K562 (cell line): ENCODE measurements at regions not wholly inside any gene's neighbourhood (a gene's known extent, or its start where the extent isn't known, plus 50 kb on each side); places are given as distances from the start of the nearest gene placed in this dataset.

Experiments used
- ATAC-seq: fragments of 200-7000 bp; cut with Tn5 transposase; 3 replicates; pipeline ENCODE4 v1.9.1; 2020; ENCODE audit warnings: moderate library complexity
- BruUV-seq: library from RNA; stranded (reverse); fragments of 400-500 nt; replicated peaks from 2 replicates; lab custom pipeline; 2021; lab: Mats Ljungman, UMichigan
- CTCF ChIA-PET: fragments of 300-600 bp; formaldehyde crosslinking; extraction: SDS; loops from one replicate; lab custom pipeline; 2021; ENCODE audit warnings: low intra/inter-chr PET ratio; lab: Yijun Ruan, JAX
- POLR2A ChIA-PET: fragments of 300-600, 350-650 bp; sonication (Branson Sonifier 250); formaldehyde crosslinking; extraction: SDS; loops from one replicate; lab custom pipeline; 2021; ENCODE audit warnings: antibody characterized with exemption, inconsistent platforms; lab: Yijun Ruan, JAX
- DNase-seq, 4 experiments: peaks; one replicate each; pipeline versions ENCODE4 v3.0.0 to v3.0.0-alpha.2; 2011 to 2018; ENCODE audit warnings: low spot score in 3 of 4, mixed read lengths in 3 of 4; ENCODE audit errors: extremely low read depth in 1 of 4
- FAIRE-seq: peaks from 2 replicates; lab custom pipeline; 2011; peaks lifted over from hg19 to GRCh38; lab: Jason Lieb, UNC
- H2AFZ ChIP-seq: 2 replicates; pipeline ENCODE4 v1.6.0; 2011; ENCODE audit warnings: low read depth, low read length, control low read depth, inconsistent platforms
- H3K27ac ChIP-seq: fragments of 200-600 bp; 3 replicates; pipeline ENCODE4 v1.8.0; 2011; ENCODE audit warnings: low read depth, mild to moderate bottlenecking, control low read depth, inconsistent platforms, low read length, moderate library complexity, mixed read lengths; ENCODE audit errors: extremely low read depth
- H3K27me3 ChIP-seq, 2 experiments: fragments of 300-600 bp in 1 of 2; 2 replicates in 1 of 2; 3 replicates in 1 of 2; pipeline versions ENCODE4 v1.6.0 to v1.8.0; 2011; ENCODE audit warnings: inconsistent platforms in 2 of 2, low read length in 2 of 2, mild to moderate bottlenecking in 1 of 2, mixed read lengths in 1 of 2, moderate library complexity in 1 of 2; ENCODE audit not compliant: control insufficient read depth in 2 of 2, insufficient read depth in 2 of 2
- H3K36me3 ChIP-seq: fragments of 300-600 bp; 3 replicates; pipeline ENCODE4 v1.8.0; 2011; ENCODE audit warnings: mild to moderate bottlenecking, low read length, inconsistent platforms; ENCODE audit not compliant: control insufficient read depth, insufficient read depth
- H3K4me1 ChIP-seq, 2 experiments: fragments of 200-600 bp in 1 of 2; replicated peaks in 1 of 2; 2 replicates in 1 of 2; 3 replicates in 1 of 2; pipeline versions ENCODE4 v1.5.1 to v1.8.0; 2011; ENCODE audit warnings: inconsistent platforms in 2 of 2, low read length in 2 of 2, mild to moderate bottlenecking in 1 of 2, mixed read lengths in 1 of 2, moderate library complexity in 1 of 2; ENCODE audit not compliant: control insufficient read depth in 2 of 2, insufficient read depth in 2 of 2
- H3K4me2 ChIP-seq: 2 replicates; pipeline ENCODE4 v1.6.1; 2011; ENCODE audit warnings: low read length, control low read depth, inconsistent platforms, mixed read lengths; ENCODE audit not compliant: insufficient read depth
- H3K4me3 ChIP-seq: fragments of 200-600 bp; sonication (generic), shearing (Covaris generic); 2 replicates; pipeline ENCODE4 v1.5.1; 2016; ENCODE audit warnings: control low read depth, inconsistent platforms
- H3K79me2 ChIP-seq: fragments of 200-600 bp; 3 replicates; pipeline ENCODE4 v1.8.0; 2011; ENCODE audit warnings: low read length, inconsistent platforms; ENCODE audit not compliant: control insufficient read depth, insufficient read depth
- H3K9ac ChIP-seq, 2 experiments: 2 replicates each; pipeline versions ENCODE4 v1.6.0 to v1.6.1; 2011; ENCODE audit warnings: low read depth in 2 of 2, low read length in 2 of 2, control low read depth in 1 of 2, inconsistent platforms in 1 of 2, mild to moderate bottlenecking in 1 of 2, mixed read lengths in 1 of 2; ENCODE audit not compliant: insufficient read depth in 1 of 2
- H3K9me1 ChIP-seq: one replicate; pipeline ENCODE4 v1.6.0; 2011; ENCODE audit warnings: inconsistent platforms, mild to moderate bottlenecking, low read length, moderate library complexity; ENCODE audit not compliant: control insufficient read depth, insufficient read depth
- H3K9me3 ChIP-seq: replicated peaks from 2 replicates; pipeline ENCODE4 v1.5.1; 2011; ENCODE audit warnings: low read depth, low read length, inconsistent platforms; ENCODE audit not compliant: control insufficient read depth, insufficient read depth
- H4K20me1 ChIP-seq: replicated peaks from 2 replicates; pipeline ENCODE4 v1.6.1; 2011; ENCODE audit warnings: low read length, inconsistent platforms, mixed read lengths; ENCODE audit not compliant: control insufficient read depth, insufficient read depth
- ELF4 ChIP-seq: fragments of 450-650 bp; formaldehyde crosslinking; IDR thresholded peaks from 2 replicates; pipeline ENCODE4 v1.4.0; 2022; ENCODE audit warnings: missing genetic modification characterization
- FIP1L1 ChIP-seq: fragments of 200-400 bp; formaldehyde crosslinking; IDR thresholded peaks from 2 replicates; pipeline ENCODE4 v1.6.1; 2018; ENCODE audit warnings: mild to moderate bottlenecking, low read depth, low read length; ENCODE audit not compliant: poor library complexity, severe bottlenecking
- GABPB1 ChIP-seq: sonication (generic); formaldehyde crosslinking; IDR thresholded peaks from 2 replicates; pipeline ENCODE4 v1.8.0; 2022; ENCODE audit warnings: mild to moderate bottlenecking, missing genetic modification reagents
- HSF4 ChIP-seq: fragments of 250-450 bp; sonication (Bioruptor Pico); IDR thresholded peaks from 2 replicates; pipeline ENCODE4 v2.1.2; 2022; ENCODE audit warnings: mild to moderate bottlenecking, moderate library complexity, borderline replicate concordance
- JUN ChIP-seq, 2 experiments: sonication (generic) in 1 of 2; formaldehyde crosslinking in 1 of 2; IDR thresholded peaks; 2 replicates each; pipeline versions ENCODE4 v1.6.1 to v1.8.0; 2012 to 2022; ENCODE audit warnings: borderline replicate concordance in 2 of 2, mild to moderate bottlenecking in 2 of 2, improper control_type of control experiment in 1 of 2, low read depth in 1 of 2, low read length in 1 of 2, missing genetic modification reagents in 1 of 2
- TEAD1 ChIP-seq, 2 experiments: fragments of 450-650 bp in 1 of 2; sonication (generic) in 1 of 2; formaldehyde crosslinking; IDR thresholded peaks; 2 replicates each; pipeline versions ENCODE4 v1.4.0 to v1.8.0; 2020 to 2022; ENCODE audit warnings: mild to moderate bottlenecking in 2 of 2, missing genetic modification reagents in 1 of 2
- TRIM28 ChIP-seq: fragments of 450-650 bp; IDR thresholded peaks from 2 replicates; pipeline ENCODE4 v1.6.1; 2017
- ZEB2 ChIP-seq: fragments of 450-650 bp; IDR thresholded peaks from 2 replicates; pipeline ENCODE4 v1.6.1; 2016
- ZKSCAN3 ChIP-seq: fragments of 250-450 bp; sonication (Bioruptor Pico); IDR thresholded peaks from 2 replicates; pipeline ENCODE4 v1.4.0; 2020
- ZNF24 ChIP-seq: fragments of 450-650 bp; IDR thresholded peaks from 2 replicates; pipeline ENCODE4 v1.6.1; 2016
- WGBS: fragments of 100-300 bp; shearing (Covaris generic); methylation state at CpG from one replicate; pipeline ENCODE4 v1.1.6; 2016; ENCODE audit warnings: low coverage, mixed read lengths; ENCODE audit not compliant: insufficient coverage; ENCODE audit errors: missing lambda C conversion rate; 5-methylcytosine and 5-hydroxymethylcytosine counted together
- in situ Hi-C: fragments of 300-500 bp; cut with MboI; formaldehyde crosslinking; loops from 4 replicates; pipeline ENCODE4 v1.15.0; 2018; ENCODE audit warnings: inconsistent platforms, mixed read lengths
- intact Hi-C: fragments of 100-400 bp; cut with micrococcal nuclease; formaldehyde crosslinking; loops from 2 replicates; pipeline ENCODE4 v1.14.2; 2022
- TF ChIP-seq, protein P1 (sequence below): sonication (generic); formaldehyde crosslinking; IDR thresholded peaks from 2 replicates; pipeline ENCODE4 v1.8.0; 2022; ENCODE audit warnings: mild to moderate bottlenecking, missing genetic modification reagents

GRCh38 chr7:149713731-149714068 is 59.7 kb downstream of the ZNF467 start (continued):
- TF ChIP-seq ELF4 (CRISPR knock-in tag), result no peak
- no peak for TF ChIP-seq ZNF24
- TF ChIP-seq JUN (IDR thresholded peaks at IDR 0.05; ENCODE audit: borderline replicate concordance, low read depth, low read length), result no peak
- TF ChIP-seq JUN (CRISPR knock-in tag; IDR thresholded peaks at IDR 0.05; ENCODE audit: borderline replicate concordance), result no peak
- TF ChIP-seq TRIM28, result no peak
- TF ChIP-seq TEAD1 (CRISPR knock-in tag; IDR thresholded peaks at IDR 0.05), result peak in 1 of 2 experiments; percentile 14; a peak in 1 of 4 replicates
- TF ChIP-seq HSF4, result no peak
- TF ChIP-seq GABPB1, result 0 out of 2 replicates have a peak, but pooled peaks have one; percentile 25
- TF ChIP-seq ZKSCAN3 (CRISPR knock-in tag), result no peak
- TF ChIP-seq ZEB2, result no peak

GRCh38 chr7:149713061-149713730 is 60.2 kb downstream of the ZNF467 start:
- CTCF ChIA-PET, result no interaction called here
- 87% methylated on average over 16 of the region's 16 CpGs for WGBS
- intact Hi-C loops, result no loop called here

More at GRCh38 chr7:149713061-149713730, 60.2 kb downstream of the ZNF467 start:
- DNase-seq (no peak), FAIRE-seq (no peak), ATAC-seq (no peak)
- TF ChIP-seq FIP1L1, result no peak
- TF ChIP-seq, protein P1, sequence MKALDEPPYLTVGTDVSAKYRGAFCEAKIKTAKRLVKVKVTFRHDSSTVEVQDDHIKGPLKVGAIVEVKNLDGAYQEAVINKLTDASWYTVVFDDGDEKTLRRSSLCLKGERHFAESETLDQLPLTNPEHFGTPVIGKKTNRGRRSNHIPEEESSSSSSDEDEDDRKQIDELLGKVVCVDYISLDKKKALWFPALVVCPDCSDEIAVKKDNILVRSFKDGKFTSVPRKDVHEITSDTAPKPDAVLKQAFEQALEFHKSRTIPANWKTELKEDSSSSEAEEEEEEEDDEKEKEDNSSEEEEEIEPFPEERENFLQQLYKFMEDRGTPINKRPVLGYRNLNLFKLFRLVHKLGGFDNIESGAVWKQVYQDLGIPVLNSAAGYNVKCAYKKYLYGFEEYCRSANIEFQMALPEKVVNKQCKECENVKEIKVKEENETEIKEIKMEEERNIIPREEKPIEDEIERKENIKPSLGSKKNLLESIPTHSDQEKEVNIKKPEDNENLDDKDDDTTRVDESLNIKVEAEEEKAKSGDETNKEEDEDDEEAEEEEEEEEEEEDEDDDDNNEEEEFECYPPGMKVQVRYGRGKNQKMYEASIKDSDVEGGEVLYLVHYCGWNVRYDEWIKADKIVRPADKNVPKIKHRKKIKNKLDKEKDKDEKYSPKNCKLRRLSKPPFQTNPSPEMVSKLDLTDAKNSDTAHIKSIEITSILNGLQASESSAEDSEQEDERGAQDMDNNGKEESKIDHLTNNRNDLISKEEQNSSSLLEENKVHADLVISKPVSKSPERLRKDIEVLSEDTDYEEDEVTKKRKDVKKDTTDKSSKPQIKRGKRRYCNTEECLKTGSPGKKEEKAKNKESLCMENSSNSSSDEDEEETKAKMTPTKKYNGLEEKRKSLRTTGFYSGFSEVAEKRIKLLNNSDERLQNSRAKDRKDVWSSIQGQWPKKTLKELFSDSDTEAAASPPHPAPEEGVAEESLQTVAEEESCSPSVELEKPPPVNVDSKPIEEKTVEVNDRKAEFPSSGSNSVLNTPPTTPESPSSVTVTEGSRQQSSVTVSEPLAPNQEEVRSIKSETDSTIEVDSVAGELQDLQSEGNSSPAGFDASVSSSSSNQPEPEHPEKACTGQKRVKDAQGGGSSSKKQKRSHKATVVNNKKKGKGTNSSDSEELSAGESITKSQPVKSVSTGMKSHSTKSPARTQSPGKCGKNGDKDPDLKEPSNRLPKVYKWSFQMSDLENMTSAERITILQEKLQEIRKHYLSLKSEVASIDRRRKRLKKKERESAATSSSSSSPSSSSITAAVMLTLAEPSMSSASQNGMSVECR (CRISPR knock-in tag), result 0 out of 2 replicates have a peak, but pooled peaks have one; percentile 2
- peaks cover 28% of the 10 kb centered on the region for H3K79me2 ChIP-seq
- H3K9me3 ChIP-seq, result peaks cover 11% of the 10 kb centered on the region; the same call in 1 of the 2 replicates
- H3K27me3 ChIP-seq, result no peaks in the 10 kb centered on the region
- no peak overlapping the region for H3K4me2 ChIP-seq
- H2AFZ ChIP-seq, result no peak overlapping the region
- in situ Hi-C loops, result no loop called here
- no TSS peak for BruUV-seq
- no peak overlapping the region for H3K9ac ChIP-seq
- peaks cover 22 to 41% of the 10 kb centered on the region in 2 experiments for H3K4me1 ChIP-seq
- peaks cover 8% of the 10 kb centered on the region; the same call in 2 of the 3 replicates for H3K36me3 ChIP-seq
- no peaks in the 10 kb centered on the region for H4K20me1 ChIP-seq
- peaks cover 3% of the 10 kb centered on the region for H3K9me1 ChIP-seq
- POLR2A ChIA-PET, result interaction anchor here (0.6 to 1.1 kb wide), 2 partner anchors 19 to 104 kb away, joined by 3 to 6 read pairs; no protein-coding TSS in a partner anchor
- no peak overlapping the region for H3K4me3 ChIP-seq
- H3K27ac ChIP-seq, result no peak overlapping the region
